RWPE2 (cell line): ENCODE measurements at regions not wholly inside any gene's neighbourhood (a gene's known extent, or its start where the extent isn't known, plus 50 kb on each side); places are given as distances from the start of the nearest gene placed in this dataset.

Experiments
- ATAC-seq: fragments of 200-7000 bp; cut with Tn5 transposase; 3 replicates; pipeline ENCODE4 v1.9.1; 2021; ENCODE audit warnings: low read depth
- DNase-seq: peaks from one replicate; pipeline ENCODE4 v3.0.0-alpha.2; 2020; ENCODE audit warnings: low spot score
- H3K27ac ChIP-seq: fragments of 450-650 bp; 2 replicates; pipeline ENCODE4 v1.5.1; 2017; ENCODE audit warnings: mild to moderate bottlenecking; ENCODE audit not compliant: poor library complexity, severe bottlenecking
- H3K27me3 ChIP-seq: fragments of 250-450 bp; sonication (Bioruptor Pico); 2 replicates; pipeline ENCODE4 v1.5.1; 2021; ENCODE audit warnings: mild to moderate bottlenecking, moderate library complexity; ENCODE audit not compliant: insufficient read depth, poor library complexity, severe bottlenecking
- H3K36me3 ChIP-seq: fragments of 250-450 bp; sonication (Bioruptor Pico); 2 replicates; pipeline ENCODE4 v1.5.1; 2020; ENCODE audit warnings: low read depth, mild to moderate bottlenecking, moderate library complexity
- H3K4me1 ChIP-seq: fragments of 250-450 bp; sonication (Bioruptor Pico); 2 replicates; pipeline ENCODE4 v1.5.1; 2021; ENCODE audit warnings: mild to moderate bottlenecking, moderate library complexity; ENCODE audit not compliant: insufficient read depth, poor library complexity, severe bottlenecking
- H3K4me3 ChIP-seq: fragments of 250-450 bp; sonication (Bioruptor Pico); 2 replicates; pipeline ENCODE4 v1.5.1; 2021; ENCODE audit warnings: mild to moderate bottlenecking, moderate library complexity; ENCODE audit not compliant: severe bottlenecking
- H3K9me3 ChIP-seq: fragments of 250-450 bp; sonication (Bioruptor Pico); 2 replicates; pipeline ENCODE4 v1.5.1; 2021; ENCODE audit warnings: mild to moderate bottlenecking, moderate library complexity; ENCODE audit not compliant: severe bottlenecking
- TF ChIP-seq, protein P1 (sequence below): fragments of 450-650 bp; IDR thresholded peaks from one replicate; pipeline ENCODE4 v1.5.1; 2017; ENCODE audit warnings: mild to moderate bottlenecking, moderate library complexity; ENCODE audit not compliant: poor library complexity, severe bottlenecking

DNA sequence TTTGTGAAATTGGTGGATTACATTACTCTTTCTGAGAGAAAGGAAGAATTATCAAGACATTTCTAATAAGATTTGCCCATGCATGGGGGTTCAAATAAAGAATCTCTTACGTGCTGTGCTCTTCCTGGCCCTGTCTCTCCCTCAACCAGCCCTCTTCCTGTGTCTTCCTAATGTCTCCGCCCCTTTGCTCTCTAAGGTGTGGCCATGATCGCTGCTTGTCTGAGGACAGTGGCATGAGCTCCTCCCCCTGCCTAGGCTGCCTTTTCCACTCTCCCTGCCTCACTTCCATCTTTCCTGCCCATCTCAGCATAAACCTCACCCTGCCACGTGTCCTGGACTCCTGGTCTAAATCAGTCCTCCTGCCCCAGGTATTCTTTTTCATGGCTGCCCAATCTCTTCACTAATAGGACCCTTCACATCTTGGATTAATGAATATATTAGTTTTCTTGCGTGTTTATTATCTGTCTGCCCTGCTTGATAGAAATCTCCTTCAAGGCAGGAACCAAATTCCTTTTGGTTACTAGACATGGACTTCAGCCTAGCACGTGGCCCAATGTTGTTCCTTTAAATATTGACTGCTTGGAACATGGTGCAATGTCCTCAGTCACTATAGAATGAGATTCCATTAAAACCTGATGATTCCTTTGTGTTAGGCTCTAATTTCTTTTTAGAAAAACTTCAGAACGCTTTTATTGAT is 122.3 kb downstream of the MTRR start:
- H3K27me3 ChIP-seq, result peaks cover 8% of the 10 kb centered on the region
- DNase-seq, result no peak

DNA sequence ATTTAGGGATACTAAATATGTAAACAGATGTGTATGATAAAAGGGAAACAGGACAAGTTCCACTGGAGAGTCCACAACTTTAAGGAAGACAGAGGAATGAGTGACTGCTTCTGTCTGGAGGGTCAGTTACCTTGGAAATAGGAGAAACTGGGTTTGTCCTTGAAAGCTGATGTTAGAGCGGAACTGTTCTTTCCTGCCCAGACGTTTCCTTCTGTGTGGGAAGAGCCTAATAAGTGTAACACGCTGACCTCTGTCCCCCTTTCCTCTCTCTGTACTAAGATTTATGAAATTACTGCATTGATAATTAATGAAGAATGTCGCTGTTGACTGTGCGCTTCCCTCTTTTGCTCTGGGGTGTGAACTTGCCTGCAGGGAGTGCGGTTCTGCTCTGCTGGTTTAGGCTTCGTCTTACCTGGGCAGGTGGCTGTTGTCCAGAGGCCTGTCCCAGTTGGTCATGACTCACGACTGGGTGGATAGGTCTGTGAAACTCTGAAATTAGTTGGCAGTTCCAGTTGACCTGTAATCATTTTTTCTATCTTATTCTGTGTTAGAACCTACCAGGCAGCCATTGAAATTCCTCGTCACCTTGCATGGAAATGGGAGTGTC is 126.8 kb downstream of the MTRR start:
- TF ChIP-seq, protein P1, sequence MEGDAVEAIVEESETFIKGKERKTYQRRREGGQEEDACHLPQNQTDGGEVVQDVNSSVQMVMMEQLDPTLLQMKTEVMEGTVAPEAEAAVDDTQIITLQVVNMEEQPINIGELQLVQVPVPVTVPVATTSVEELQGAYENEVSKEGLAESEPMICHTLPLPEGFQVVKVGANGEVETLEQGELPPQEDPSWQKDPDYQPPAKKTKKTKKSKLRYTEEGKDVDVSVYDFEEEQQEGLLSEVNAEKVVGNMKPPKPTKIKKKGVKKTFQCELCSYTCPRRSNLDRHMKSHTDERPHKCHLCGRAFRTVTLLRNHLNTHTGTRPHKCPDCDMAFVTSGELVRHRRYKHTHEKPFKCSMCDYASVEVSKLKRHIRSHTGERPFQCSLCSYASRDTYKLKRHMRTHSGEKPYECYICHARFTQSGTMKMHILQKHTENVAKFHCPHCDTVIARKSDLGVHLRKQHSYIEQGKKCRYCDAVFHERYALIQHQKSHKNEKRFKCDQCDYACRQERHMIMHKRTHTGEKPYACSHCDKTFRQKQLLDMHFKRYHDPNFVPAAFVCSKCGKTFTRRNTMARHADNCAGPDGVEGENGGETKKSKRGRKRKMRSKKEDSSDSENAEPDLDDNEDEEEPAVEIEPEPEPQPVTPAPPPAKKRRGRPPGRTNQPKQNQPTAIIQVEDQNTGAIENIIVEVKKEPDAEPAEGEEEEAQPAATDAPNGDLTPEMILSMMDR, result no peak
- ATAC-seq (no peak), DNase-seq (no peak)
- H3K4me1 ChIP-seq, result no peaks in the 10 kb centered on the region
- H3K27ac ChIP-seq, result no peak overlapping the region
- H3K27me3 ChIP-seq, result no peaks in the 10 kb centered on the region
- no peaks in the 10 kb centered on the region for H3K9me3 ChIP-seq
- no peaks in the 10 kb centered on the region for H3K36me3 ChIP-seq
- no peak overlapping the region for H3K4me3 ChIP-seq

More for the DNA sequence above, 122.3 kb downstream of the MTRR start:
- Histone ChIP-seq H3K4me1 (no peaks in the 10 kb centered on the region), H3K4me3 (no peak overlapping the region), H3K27ac (no peak overlapping the region), H3K36me3 (no peaks in the 10 kb centered on the region), H3K9me3 (no peaks in the 10 kb centered on the region)
- TF ChIP-seq, protein P1, result no peak
- peak; percentile 83 for ATAC-seq

DNA sequence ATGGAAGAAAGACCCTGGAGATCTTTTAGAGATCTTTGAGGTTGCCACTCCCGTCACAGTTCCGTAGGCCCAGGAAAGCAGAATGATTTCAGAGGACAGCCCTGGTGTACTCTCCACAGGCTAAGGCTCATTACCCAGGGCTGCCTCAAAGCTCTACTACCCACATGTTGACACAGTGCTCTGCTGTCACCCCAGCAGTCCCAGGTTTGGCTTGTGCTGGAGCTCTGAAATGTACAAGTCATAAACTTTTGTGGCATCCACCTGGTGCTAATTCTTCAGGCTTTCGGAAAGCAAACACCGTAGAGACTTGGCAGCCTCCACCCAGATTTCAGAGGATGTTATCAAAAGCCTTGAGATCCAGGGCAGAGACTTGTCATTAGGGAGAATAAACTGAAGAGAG is 136.5 kb downstream of the MTRR start:
- Histone ChIP-seq H3K9me3 (no peaks in the 10 kb centered on the region), H3K27me3 (peaks cover 3% of the 10 kb centered on the region), H3K36me3 (no peaks in the 10 kb centered on the region), H3K4me1 (no peaks in the 10 kb centered on the region), H3K27ac (no peak overlapping the region), H3K4me3 (no peak overlapping the region)
- ATAC-seq, result no peak
- TF ChIP-seq, protein P1, result no peak
- DNase-seq, result no peak

DNA sequence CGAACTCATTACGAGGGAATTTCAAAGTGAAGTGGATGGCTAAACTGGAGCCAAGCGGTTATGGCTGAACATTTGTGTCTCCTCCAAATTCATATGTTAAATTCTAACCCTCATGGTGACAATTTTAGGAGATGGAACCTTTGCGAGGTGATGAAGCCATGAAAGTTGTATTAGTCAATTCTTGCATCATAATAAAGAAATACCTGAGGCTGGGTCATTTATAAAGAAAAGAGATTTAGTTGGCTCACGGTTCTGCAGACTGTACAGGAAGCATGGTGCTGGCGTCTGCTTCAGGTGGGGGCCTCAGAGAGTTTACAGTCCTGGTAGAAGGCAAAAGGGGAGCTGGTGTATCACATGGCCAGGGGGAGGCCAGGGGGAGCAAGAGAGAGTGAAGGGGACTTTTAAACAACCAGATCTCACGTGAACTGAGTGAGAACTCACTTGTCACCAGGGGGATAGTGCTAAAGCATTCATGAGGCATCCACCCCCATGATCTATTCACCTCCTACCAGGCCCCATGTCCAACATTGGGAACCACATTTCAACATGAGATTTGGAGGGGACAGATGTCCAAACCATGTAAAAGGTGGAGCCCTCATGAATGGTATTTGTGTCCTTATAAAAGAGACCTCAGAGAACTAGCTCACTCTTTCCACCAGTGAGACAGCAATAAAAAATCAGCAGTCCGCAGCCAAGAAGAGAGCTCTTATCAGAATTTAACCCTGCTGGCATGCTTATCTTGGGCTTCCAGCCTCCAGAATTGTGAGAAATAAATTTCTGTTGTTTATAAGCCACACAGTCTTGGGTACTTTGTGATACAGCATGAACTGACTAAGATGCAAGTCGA is 143.4 kb downstream of the MTRR start:
- Histone ChIP-seq H3K4me3 (no peak overlapping the region), H3K27me3 (no peaks in the 10 kb centered on the region), H3K36me3 (no peaks in the 10 kb centered on the region), H3K9me3 (no peaks in the 10 kb centered on the region), H3K27ac (no peak overlapping the region), H3K4me1 (no peaks in the 10 kb centered on the region)
- DNase-seq (no peak), ATAC-seq (no peak)
- TF ChIP-seq, protein P1, result no peak
